ENCODE measurements at regions not wholly inside any gene's neighbourhood (a gene's known extent, or its start where the extent isn't known, plus 50 kb on each side); places are given as distances from the start of the nearest gene placed in this dataset.
A peak's percentile ranks its signal among the peaks of the same experiment; 100 is the strongest.
"Not testable (repeated sequence)": the region's sequence is repeated elsewhere in the genome, so short reads cannot be mapped to it uniquely, and the experiment has no call there.

GRCh38 chr18:35875566-35875965 lies 96.9 kb upstream of the RMP24 start:
- intact Hi-C loops (cut with DNase I) = no loop called here
- no peaks in the 10 kb centered on the region for H3K27me3 ChIP-seq (ENCODE audit: control insufficient read depth, insufficient read depth)
- H3K4me3 ChIP-seq (ENCODE audit: low read length) = no peak overlapping the region
- WGBS = 87% methylated on average over 1 of the region's 1 CpG
- H3K9me3 ChIP-seq (ENCODE audit: control insufficient read depth, low read length) = no peaks in the 10 kb centered on the region
- DNase-seq (no peak), ATAC-seq (no peak)
- no peaks in the 10 kb centered on the region for H3K4me1 ChIP-seq (ENCODE audit: control insufficient read depth, insufficient read depth, low read length)
- no peak overlapping the region for H3K27ac ChIP-seq (ENCODE audit: low read length)

- Histone ChIP-seq H3K27me3 (ENCODE audit: control insufficient read depth, insufficient read depth) (no peaks in the 10 kb centered on the region), H3K4me1 (ENCODE audit: control insufficient read depth, insufficient read depth, low read length) (no peaks in the 10 kb centered on the region), H3K27ac (ENCODE audit: low read length) (no peak overlapping the region), H3K4me3 (ENCODE audit: low read length) (no peak overlapping the region), H3K9me3 (ENCODE audit: control insufficient read depth, low read length) (no peaks in the 10 kb centered on the region)
- ATAC-seq = no peak
- intact Hi-C loops (cut with DNase I) = no loop called here
- no peak for DNase-seq
- 38% methylated on average over 1 of the region's 1 CpG for WGBS
Measured at GRCh38 chr18:35876243-35876642, 96.2 kb upstream of the RMP24 start.

GRCh38 chr18:35880788-35881455 lies 91.6 kb upstream of the RMP24 start:
- DNase-seq = no peak
- Histone ChIP-seq H3K4me3 (ENCODE audit: low read length) (no peak overlapping the region), H3K4me1 (ENCODE audit: control insufficient read depth, insufficient read depth, low read length) (no peaks in the 10 kb centered on the region), H3K9me3 (ENCODE audit: control insufficient read depth, low read length) (no peaks in the 10 kb centered on the region), H3K27ac (ENCODE audit: low read length) (no peak overlapping the region), H3K27me3 (ENCODE audit: control insufficient read depth, insufficient read depth) (no peaks in the 10 kb centered on the region)
- intact Hi-C loops (cut with DNase I) = no loop called here
- WGBS = 85% methylated on average over 9 of the region's 9 CpGs
- no peak for ATAC-seq

GRCh38 chr18:35888329-35888728 lies 84.2 kb upstream of the RMP24 start:
- Histone ChIP-seq H3K4me3 (ENCODE audit: low read length) (no peak overlapping the region), H3K9me3 (ENCODE audit: control insufficient read depth, low read length) (no peaks in the 10 kb centered on the region), H3K27ac (ENCODE audit: low read length) (no peak overlapping the region), H3K27me3 (ENCODE audit: control insufficient read depth, insufficient read depth) (no peaks in the 10 kb centered on the region), H3K4me1 (ENCODE audit: control insufficient read depth, insufficient read depth, low read length) (no peaks in the 10 kb centered on the region)
- intact Hi-C loops (cut with DNase I) = no loop called here
- no peak for DNase-seq
- ATAC-seq = no peak
- WGBS = 66% methylated on average over 5 of the region's 5 CpGs

- H3K9me3 ChIP-seq (ENCODE audit: control insufficient read depth, low read length) = no peaks in the 10 kb centered on the region
- H3K4me3 ChIP-seq (ENCODE audit: low read length) = no peak overlapping the region
- no peak overlapping the region for H3K27ac ChIP-seq (ENCODE audit: low read length)
- DNase-seq (no peak), ATAC-seq (peak; percentile 39 to 52)
- no peaks in the 10 kb centered on the region for H3K4me1 ChIP-seq (ENCODE audit: control insufficient read depth, insufficient read depth, low read length)
- H3K27me3 ChIP-seq (ENCODE audit: control insufficient read depth, insufficient read depth) = no peaks in the 10 kb centered on the region
- intact Hi-C loops (cut with DNase I) = no loop called here
- 89% methylated on average over 1 of the region's 1 CpG for WGBS
Measured at GRCh38 chr18:35889677-35890076, 82.8 kb upstream of the RMP24 start.

- DNase-seq = no peak
- H3K4me1 ChIP-seq (ENCODE audit: control insufficient read depth, insufficient read depth, low read length) = no peaks in the 10 kb centered on the region
- H3K4me3 ChIP-seq (ENCODE audit: low read length) = no peak overlapping the region
- peak overlapping the region; percentile 62 for H3K27ac ChIP-seq (ENCODE audit: low read length)
- H3K9me3 ChIP-seq (ENCODE audit: control insufficient read depth, low read length) = no peaks in the 10 kb centered on the region
- WGBS = 35% methylated on average over 3 of the region's 3 CpGs
- ATAC-seq = peak in 1 of 2 donors; percentile 28
- intact Hi-C loops (cut with DNase I) = no loop called here
- H3K27me3 ChIP-seq (ENCODE audit: control insufficient read depth, insufficient read depth) = no peaks in the 10 kb centered on the region
Measured at GRCh38 chr18:35890323-35890722, 82.2 kb upstream of the RMP24 start.

GRCh38 chr18:35892118-35892517 lies 80.4 kb upstream of the RMP24 start:
- intact Hi-C loops (cut with DNase I) = no loop called here
- ATAC-seq (no peak), DNase-seq (no peak)
- Histone ChIP-seq H3K9me3 (ENCODE audit: control insufficient read depth, low read length) (no peaks in the 10 kb centered on the region), H3K27me3 (ENCODE audit: control insufficient read depth, insufficient read depth) (no peaks in the 10 kb centered on the region), H3K4me1 (ENCODE audit: control insufficient read depth, insufficient read depth, low read length) (no peaks in the 10 kb centered on the region), H3K27ac (ENCODE audit: low read length) (no peak overlapping the region), H3K4me3 (ENCODE audit: low read length) (no peak overlapping the region)

- H3K4me1 ChIP-seq (ENCODE audit: control insufficient read depth, insufficient read depth, low read length); ATAC-seq; H3K27me3 ChIP-seq (ENCODE audit: control insufficient read depth, insufficient read depth); H3K9me3 ChIP-seq (ENCODE audit: control insufficient read depth, low read length); intact Hi-C loops (cut with DNase I); DNase-seq; H3K27ac ChIP-seq (ENCODE audit: low read length); H3K4me3 ChIP-seq (ENCODE audit: low read length): not testable (repeated sequence)
- WGBS = 93% methylated on average over 13 of the region's 13 CpGs
Measured at GRCh38 chr18:35897481-35897880, 75.0 kb upstream of the RMP24 start.

GRCh38 chr18:35904389-35905037 lies 68.0 kb upstream of the RMP24 start:
- Histone ChIP-seq H3K4me1 (ENCODE audit: control insufficient read depth, insufficient read depth, low read length) (no peaks in the 10 kb centered on the region), H3K27me3 (ENCODE audit: control insufficient read depth, insufficient read depth) (no peaks in the 10 kb centered on the region), H3K4me3 (ENCODE audit: low read length) (no peak overlapping the region), H3K27ac (ENCODE audit: low read length) (no peak overlapping the region), H3K9me3 (ENCODE audit: control insufficient read depth, low read length) (no peaks in the 10 kb centered on the region)
- ATAC-seq (peak in 1 of 2 donors; percentile 22), DNase-seq (peak in 1 of 3 donors; percentile 51)
- intact Hi-C loops (cut with DNase I) = no loop called here
- WGBS = 91% methylated on average over 19 of the region's 19 CpGs

GRCh38 chr18:35905436-35905835 lies 67.0 kb upstream of the RMP24 start:
- Histone ChIP-seq H3K4me1 (ENCODE audit: control insufficient read depth, insufficient read depth, low read length) (no peaks in the 10 kb centered on the region), H3K4me3 (ENCODE audit: low read length) (no peak overlapping the region), H3K9me3 (ENCODE audit: control insufficient read depth, low read length) (no peaks in the 10 kb centered on the region), H3K27me3 (ENCODE audit: control insufficient read depth, insufficient read depth) (no peaks in the 10 kb centered on the region), H3K27ac (ENCODE audit: low read length) (no peak overlapping the region)
- WGBS = 65% methylated on average over 10 of the region's 10 CpGs
- DNase-seq (no peak), ATAC-seq (no peak)
- intact Hi-C loops (cut with DNase I) = no loop called here

GRCh38 chr18:35906291-35906690 lies 66.2 kb upstream of the RMP24 start:
- H3K4me3 ChIP-seq (ENCODE audit: low read length); H3K27me3 ChIP-seq (ENCODE audit: control insufficient read depth, insufficient read depth); H3K4me1 ChIP-seq (ENCODE audit: control insufficient read depth, insufficient read depth, low read length); DNase-seq; intact Hi-C loops (cut with DNase I); ATAC-seq; H3K27ac ChIP-seq (ENCODE audit: low read length); H3K9me3 ChIP-seq (ENCODE audit: control insufficient read depth, low read length): not testable (repeated sequence)
- WGBS = 100% methylated on average over 1 of the region's 3 CpGs

GRCh38 chr18:35910327-35910726 lies 62.2 kb upstream of the RMP24 start:
- ATAC-seq = no peak

More at GRCh38 chr18:35910327-35910726, 62.2 kb upstream of the RMP24 start:
- Histone ChIP-seq H3K9me3 (ENCODE audit: control insufficient read depth, low read length) (no peaks in the 10 kb centered on the region), H3K27ac (ENCODE audit: low read length) (no peak overlapping the region), H3K4me1 (ENCODE audit: control insufficient read depth, insufficient read depth, low read length) (no peaks in the 10 kb centered on the region), H3K4me3 (ENCODE audit: low read length) (no peak overlapping the region), H3K27me3 (ENCODE audit: control insufficient read depth, insufficient read depth) (no peaks in the 10 kb centered on the region)
- no peak for DNase-seq
- intact Hi-C loops (cut with DNase I) = no loop called here

Data from right cardiac atrium (tissue), 5 donors.